Ovary (tissue), 7 donors: ENCODE measurements at regions not wholly inside any gene's neighbourhood (a gene's known extent, or its start where the extent isn't known, plus 50 kb on each side); places are given as distances from the start of the nearest gene placed in this dataset.

ENCODE experiments used
- DNase-seq, 5 donors: peaks; one replicate each; pipeline ENCODE4 v3.0.0-alpha.2; 2019 to 2020
- H3K27ac ChIP-seq, 2 donors: fragments of 200-600 bp; one replicate each; pipeline versions ENCODE4 v1.5.1 to v1.8.0; 2019 to 2022
- H3K27me3 ChIP-seq: fragments of 200-600 bp; one replicate; pipeline ENCODE4 v1.8.0; 2022
- H3K36me3 ChIP-seq: fragments of 200-600 bp; sonication (generic); one replicate; pipeline ENCODE4 v1.5.1; 2019
- H3K4me1 ChIP-seq: one replicate; pipeline ENCODE4 v1.8.1; 2013; ENCODE audit warnings: mild to moderate bottlenecking, moderate library complexity; ENCODE audit not compliant: insufficient read depth
- H3K4me3 ChIP-seq: fragments of 200-600 bp; sonication (generic); one replicate; pipeline ENCODE4 v1.5.1; 2017
- H3K9me3 ChIP-seq, 2 donors: fragments of 200-600 bp in 1 of 2; sonication (generic) in 1 of 2; one replicate each; pipeline versions ENCODE4 v1.5.1 to v1.8.1; 2013 to 2019; ENCODE audit warnings: mild to moderate bottlenecking in 1 of 2, moderate library complexity in 1 of 2
- EP300 ChIP-seq: sonication (generic); formaldehyde crosslinking; IDR thresholded peaks from one replicate; pipeline ENCODE4 v1.6.1; 2017; ENCODE audit warnings: antibody characterized with exemption
- POLR2A ChIP-seq: fragments of 450-650 bp; IDR thresholded peaks from one replicate; pipeline ENCODE4 v1.6.1; 2017; ENCODE audit warnings: antibody characterized with exemption, mild to moderate bottlenecking, moderate library complexity
- WGBS, 3 donors: extraction: QIAGEN DNeasy Blood & Tissue Kit in 1 of 3; methylation state at CpG; one replicate each; pipeline versions ENCODE4 v1.1.5 to v1.1.7; 2013 to 2017; 5-methylcytosine and 5-hydroxymethylcytosine counted together
- intact Hi-C, 4 donors: fragments of 100-400 bp; cut with DNase I; formaldehyde crosslinking; loops; one replicate each; pipeline versions ENCODE4 v1.11.0 to v1.15.1; 2022 to 2023
- TF ChIP-seq, protein P1 (sequence below), 3 donors: fragments of 450-650 bp in 2 of 3; fragments of 200-600 bp in 1 of 3; IDR thresholded peaks; one replicate each; pipeline versions ENCODE4 v1.5.1 to v1.8.0; 2016 to 2022; ENCODE audit warnings: antibody characterized with exemption in 3 of 3, mild to moderate bottlenecking in 1 of 3
- donor health status: DM: no; HTN: no; CAD: no; lungs with moderate emphysema.
- donor health status: DM: no; HTN: no; CAD: no.
- donor health status: Bipolar disorder and iron deficiency.
- donor health status: DM: no; HTN: no; CAD: no.
- donor health status: DM: yes; HTN: yes; CAD: no.

DNA sequence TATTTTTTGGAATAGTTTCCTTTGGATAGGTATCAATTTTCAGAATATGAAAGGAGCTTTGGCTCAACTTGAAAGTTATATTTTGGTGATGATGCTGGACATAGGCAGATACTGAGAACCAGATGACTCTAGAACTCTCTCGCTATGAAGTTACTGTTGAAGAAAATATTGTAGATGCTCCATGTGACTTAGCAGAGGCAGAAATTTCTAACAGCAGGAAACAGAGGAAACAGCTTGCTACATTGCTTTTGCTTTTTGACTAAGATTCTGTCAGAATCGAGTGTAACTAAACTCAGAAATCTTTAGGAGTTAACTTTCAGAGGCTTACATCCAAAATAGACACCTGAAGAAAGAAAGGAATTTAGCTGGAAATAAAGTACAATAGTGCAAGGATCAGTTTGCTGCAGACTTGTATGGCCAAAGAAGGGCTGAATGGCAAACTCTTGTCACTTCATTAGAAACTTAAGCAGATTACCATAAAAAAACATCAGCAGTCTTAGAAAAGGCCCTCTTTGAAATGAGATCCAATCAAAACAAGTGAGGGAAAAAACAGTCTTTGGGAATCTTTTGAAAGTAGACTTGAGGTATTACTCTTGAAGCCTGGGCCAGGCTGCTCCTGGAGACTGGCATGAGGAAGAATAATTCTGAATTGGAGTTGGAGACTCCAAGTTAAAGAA, 911.8 kb downstream of the FSCB start:
- Histone ChIP-seq H3K4me3 (no peak overlapping the region), H3K27me3 (no peaks in the 10 kb centered on the region), H3K4me1 (no peaks in the 10 kb centered on the region), H3K36me3 (no peaks in the 10 kb centered on the region), H3K27ac (no peak overlapping the region), H3K9me3 (no peaks in the 10 kb centered on the region)
- TF ChIP-seq POLR2A, result no peak
- TF ChIP-seq, protein P1, sequence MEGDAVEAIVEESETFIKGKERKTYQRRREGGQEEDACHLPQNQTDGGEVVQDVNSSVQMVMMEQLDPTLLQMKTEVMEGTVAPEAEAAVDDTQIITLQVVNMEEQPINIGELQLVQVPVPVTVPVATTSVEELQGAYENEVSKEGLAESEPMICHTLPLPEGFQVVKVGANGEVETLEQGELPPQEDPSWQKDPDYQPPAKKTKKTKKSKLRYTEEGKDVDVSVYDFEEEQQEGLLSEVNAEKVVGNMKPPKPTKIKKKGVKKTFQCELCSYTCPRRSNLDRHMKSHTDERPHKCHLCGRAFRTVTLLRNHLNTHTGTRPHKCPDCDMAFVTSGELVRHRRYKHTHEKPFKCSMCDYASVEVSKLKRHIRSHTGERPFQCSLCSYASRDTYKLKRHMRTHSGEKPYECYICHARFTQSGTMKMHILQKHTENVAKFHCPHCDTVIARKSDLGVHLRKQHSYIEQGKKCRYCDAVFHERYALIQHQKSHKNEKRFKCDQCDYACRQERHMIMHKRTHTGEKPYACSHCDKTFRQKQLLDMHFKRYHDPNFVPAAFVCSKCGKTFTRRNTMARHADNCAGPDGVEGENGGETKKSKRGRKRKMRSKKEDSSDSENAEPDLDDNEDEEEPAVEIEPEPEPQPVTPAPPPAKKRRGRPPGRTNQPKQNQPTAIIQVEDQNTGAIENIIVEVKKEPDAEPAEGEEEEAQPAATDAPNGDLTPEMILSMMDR (IDR thresholded peaks at IDR 0.05), result no peak
- TF ChIP-seq EP300, result no peak
- 75 to 85% (median 82%) methylated on average over 2 of the region's 2 CpGs for WGBS, 3 donors
- intact Hi-C loops, result no loop called here
- DNase-seq, result no peak

DNA sequence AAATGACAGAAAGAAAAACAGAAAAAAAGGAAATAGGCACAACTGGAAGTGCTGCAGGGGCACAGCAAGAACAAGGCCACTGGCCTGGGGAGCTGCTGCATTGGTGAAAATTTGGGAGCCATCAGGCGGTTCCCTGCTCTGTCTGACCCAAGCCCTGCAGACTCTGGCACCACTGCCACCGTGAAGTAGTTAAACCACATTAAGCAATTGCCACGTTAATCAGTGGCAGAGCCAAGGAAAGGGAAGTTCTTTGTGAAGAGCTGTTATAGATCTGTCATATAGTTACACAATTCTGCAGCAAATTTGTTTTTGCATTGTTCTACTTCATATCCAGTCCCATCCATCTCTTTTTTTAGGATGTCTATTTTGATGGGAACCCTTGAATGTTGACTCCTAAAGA, 915.3 kb downstream of the FSCB start:
- Histone ChIP-seq H3K4me3 (no peak overlapping the region), H3K27me3 (no peaks in the 10 kb centered on the region), H3K27ac (no peak overlapping the region), H3K4me1 (no peaks in the 10 kb centered on the region), H3K9me3 (no peaks in the 10 kb centered on the region), H3K36me3 (no peaks in the 10 kb centered on the region)
- TF ChIP-seq, protein P1 (IDR thresholded peaks at IDR 0.05), result no peak
- TF ChIP-seq EP300 (no peak), POLR2A (no peak)
- 70 to 76% (median 76%) methylated on average over 3 of the region's 3 CpGs for WGBS, 3 donors
- intact Hi-C loops, result no loop called here
- no peak for DNase-seq

DNA sequence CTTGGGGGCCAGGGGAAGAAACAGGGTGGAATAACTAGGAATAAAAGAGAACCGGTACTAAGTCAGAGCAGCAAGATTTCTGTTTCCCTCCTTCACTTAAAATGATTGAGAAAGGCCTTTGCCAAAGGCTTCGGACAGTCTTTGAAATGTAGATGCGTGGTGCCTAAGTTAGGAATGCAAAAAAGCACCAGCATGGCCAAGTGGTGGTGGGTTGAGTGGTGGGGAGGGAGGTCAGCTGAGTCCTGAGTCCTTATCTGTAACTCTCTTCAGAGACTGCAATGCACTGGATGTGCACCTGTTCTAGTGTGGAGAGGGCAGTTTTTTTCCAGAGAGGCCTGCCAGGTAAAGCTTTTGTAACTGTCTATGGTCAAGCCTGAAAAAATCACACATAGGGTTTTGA, 919.9 kb downstream of the FSCB start:
- TF ChIP-seq EP300, result no peak
- Histone ChIP-seq H3K27ac (no peak overlapping the region), H3K27me3 (no peaks in the 10 kb centered on the region), H3K9me3 (no peaks in the 10 kb centered on the region), H3K36me3 (no peaks in the 10 kb centered on the region), H3K4me3 (no peak overlapping the region), H3K4me1 (no peaks in the 10 kb centered on the region)
- intact Hi-C loops, result no loop called here
- WGBS, 3 donors, result 74 to 88% (median 83%) methylated on average over 3 of the region's 3 CpGs
- DNase-seq, result no peak

DNA sequence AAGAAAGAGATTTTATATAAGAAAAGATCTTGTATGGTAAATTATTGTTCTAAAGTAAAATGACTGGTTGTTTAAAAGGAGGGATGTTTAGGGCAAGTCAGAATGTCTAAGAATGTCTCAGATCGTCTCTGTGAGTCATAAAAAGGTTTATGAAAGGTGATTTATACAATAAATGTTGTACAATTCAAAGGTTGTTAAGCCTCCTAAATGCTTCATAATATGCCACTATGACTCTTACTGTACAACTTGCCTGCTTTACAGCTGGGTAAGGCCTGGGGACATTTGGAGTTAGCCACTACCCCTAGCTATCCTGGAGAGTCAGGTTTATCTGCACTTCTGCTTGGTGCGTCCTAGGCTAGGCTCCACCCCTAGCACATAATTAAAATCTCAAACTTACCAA, 927.4 kb downstream of the FSCB start:
- no peak for DNase-seq
- no peak for TF ChIP-seq POLR2A
- no peak for TF ChIP-seq EP300
- TF ChIP-seq, protein P1 (IDR thresholded peaks at IDR 0.05), result no peak
- Histone ChIP-seq H3K27me3 (no peaks in the 10 kb centered on the region), H3K9me3 (no peaks in the 10 kb centered on the region), H3K36me3 (no peaks in the 10 kb centered on the region), H3K4me3 (no peak overlapping the region), H3K27ac (no peak overlapping the region), H3K4me1 (no peaks in the 10 kb centered on the region)
- intact Hi-C loops, result no loop called here
- 80 to 82% (median 80%) methylated on average over 2 of the region's 2 CpGs for WGBS, 3 donors

DNA sequence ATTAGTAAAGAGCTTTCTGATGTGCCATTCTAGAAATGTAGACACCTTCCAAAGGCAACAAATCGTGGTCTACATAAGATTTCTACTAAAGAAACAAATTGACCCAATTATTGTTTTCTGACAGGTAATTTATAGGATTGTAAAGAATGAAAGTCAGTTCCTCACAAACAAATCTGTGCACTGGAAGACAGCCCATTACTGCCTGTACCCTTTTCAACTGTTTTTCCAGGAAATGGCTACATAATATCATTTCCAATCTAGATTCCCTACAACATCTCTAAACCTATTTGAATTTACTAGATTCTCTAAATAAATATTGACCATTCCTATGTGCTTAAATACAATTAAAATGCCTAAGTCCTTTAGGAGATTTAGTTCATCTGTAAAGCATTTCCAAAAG, 939.1 kb downstream of the FSCB start:
- H3K9me3 ChIP-seq, result no peaks in the 10 kb centered on the region
- H3K27me3 ChIP-seq, result no peaks in the 10 kb centered on the region
- H3K4me1 ChIP-seq, result no peaks in the 10 kb centered on the region
- no peak overlapping the region for H3K4me3 ChIP-seq
- no peak overlapping the region for H3K27ac ChIP-seq
- H3K36me3 ChIP-seq, result no peaks in the 10 kb centered on the region
- TF ChIP-seq POLR2A (no peak), EP300 (no peak)
- TF ChIP-seq, protein P1 (IDR thresholded peaks at IDR 0.05), result no peak
- WGBS, 3 donors, result 63 to 82% (median 78%) methylated on average over 1 of the region's 1 CpG
- intact Hi-C loops, result no loop called here
- no peak for DNase-seq
